Tibial nerve (tissue), 3 donors: ENCODE measurements at regions not wholly inside any gene's neighbourhood (a gene's known extent, or its start where the extent isn't known, plus 50 kb on each side); places are given as distances from the start of the nearest gene placed in this dataset.

Experiments used
- POLR2A ChIP-seq, 2 donors: fragments of 450-650 bp; IDR thresholded peaks; one replicate each; pipeline ENCODE4 v1.6.1; 2017; ENCODE audit warnings: antibody characterized with exemption in 2 of 2, mild to moderate bottlenecking in 2 of 2, moderate library complexity in 2 of 2
- TF ChIP-seq, protein P1 (sequence below), 5 experiments: fragments of 200-600 bp in 3 of 5; fragments of 450-650 bp in 2 of 5; sonication (generic) in 3 of 5; IDR thresholded peaks; one replicate each; pipeline ENCODE4 v1.5.1; 2016 to 2019; ENCODE audit warnings: antibody characterized with exemption in 5 of 5, mild to moderate bottlenecking in 3 of 5, moderate library complexity in 2 of 5

DNA sequence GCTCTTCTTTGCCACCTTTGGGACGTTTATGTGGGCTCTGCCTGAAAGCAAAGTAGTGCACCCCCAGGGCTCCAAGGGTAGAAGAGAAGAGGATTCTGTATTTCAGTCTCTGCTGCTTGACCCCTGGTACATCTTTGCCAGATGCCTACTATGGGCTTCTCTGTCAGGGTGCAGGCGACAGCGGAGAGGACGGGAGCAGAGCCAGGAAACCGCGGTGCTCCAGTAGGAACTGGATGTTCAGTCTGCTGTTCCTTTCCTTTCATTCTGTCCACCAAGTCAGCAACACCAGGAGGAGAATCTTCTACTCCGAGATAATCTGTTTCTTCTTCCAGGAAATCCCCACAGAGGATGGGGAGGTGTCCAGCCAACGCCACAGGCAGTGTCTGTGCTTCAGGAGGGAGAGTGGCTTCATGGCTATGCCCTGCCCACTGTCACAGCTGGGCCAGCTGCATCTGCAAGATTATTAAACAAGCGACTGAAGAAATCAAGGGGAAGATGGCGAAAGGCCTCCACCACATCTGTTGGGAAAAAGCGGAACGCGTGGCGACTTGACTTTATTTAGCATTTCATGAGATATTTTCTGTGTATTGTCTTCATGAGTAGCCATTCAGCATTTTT, 398.3 kb downstream of the IRX1 start:
- TF ChIP-seq, protein P1, sequence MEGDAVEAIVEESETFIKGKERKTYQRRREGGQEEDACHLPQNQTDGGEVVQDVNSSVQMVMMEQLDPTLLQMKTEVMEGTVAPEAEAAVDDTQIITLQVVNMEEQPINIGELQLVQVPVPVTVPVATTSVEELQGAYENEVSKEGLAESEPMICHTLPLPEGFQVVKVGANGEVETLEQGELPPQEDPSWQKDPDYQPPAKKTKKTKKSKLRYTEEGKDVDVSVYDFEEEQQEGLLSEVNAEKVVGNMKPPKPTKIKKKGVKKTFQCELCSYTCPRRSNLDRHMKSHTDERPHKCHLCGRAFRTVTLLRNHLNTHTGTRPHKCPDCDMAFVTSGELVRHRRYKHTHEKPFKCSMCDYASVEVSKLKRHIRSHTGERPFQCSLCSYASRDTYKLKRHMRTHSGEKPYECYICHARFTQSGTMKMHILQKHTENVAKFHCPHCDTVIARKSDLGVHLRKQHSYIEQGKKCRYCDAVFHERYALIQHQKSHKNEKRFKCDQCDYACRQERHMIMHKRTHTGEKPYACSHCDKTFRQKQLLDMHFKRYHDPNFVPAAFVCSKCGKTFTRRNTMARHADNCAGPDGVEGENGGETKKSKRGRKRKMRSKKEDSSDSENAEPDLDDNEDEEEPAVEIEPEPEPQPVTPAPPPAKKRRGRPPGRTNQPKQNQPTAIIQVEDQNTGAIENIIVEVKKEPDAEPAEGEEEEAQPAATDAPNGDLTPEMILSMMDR (IDR thresholded peaks at IDR 0.05) = no peak
- no peak for TF ChIP-seq POLR2A (IDR thresholded peaks at IDR 0.05)
